Umbilical cord (tissue), 1 donor: ENCODE measurements at regions not wholly inside any gene's neighbourhood (a gene's known extent, or its start where the extent isn't known, plus 50 kb on each side); places are given as distances from the start of the nearest gene placed in this dataset.
"Not testable (repeated sequence)": the region's sequence is repeated elsewhere in the genome, so short reads cannot be mapped to it uniquely, and the experiment has no call there.

Experiments used
- DNase-seq: peaks from one replicate; pipeline ENCODE4 v3.0.0-alpha.2; 2015; ENCODE audit warnings: low spot score

- not testable (repeated sequence) for DNase-seq
Observed at GRCh38 chr10:47711428-47711827, 52.0 kb downstream of the SYT15B start.

- not testable (repeated sequence) for DNase-seq
Observed at GRCh38 chr10:47710443-47710842, 52.9 kb downstream of the SYT15B start.

- DNase-seq: peak; percentile 1
Observed at GRCh38 chr10:47705698-47706414, 57.5 kb downstream of the SYT15B start.

- not testable (repeated sequence) for DNase-seq
Observed at GRCh38 chr10:47701285-47701684, 62.1 kb downstream of the SYT15B start.

GRCh38 chr10:47699854-47700253, 63.5 kb downstream of the SYT15B start:
- not testable (repeated sequence) for DNase-seq

GRCh38 chr10:47696170-47696569, 67.2 kb downstream of the SYT15B start:
- DNase-seq: not testable (repeated sequence)

- not testable (repeated sequence) for DNase-seq
Observed at GRCh38 chr10:47695149-47695548, 68.2 kb downstream of the SYT15B start.

GRCh38 chr10:47690304-47690703, 73.1 kb downstream of the SYT15B start:
- DNase-seq: not testable (repeated sequence)

- not testable (repeated sequence) for DNase-seq
Observed at GRCh38 chr10:47683826-47684475, 79.4 kb downstream of the SYT15B start.

- DNase-seq: not testable (repeated sequence)
Observed at GRCh38 chr10:47681638-47681990, 81.8 kb downstream of the SYT15B start.

GRCh38 chr10:47680848-47681637, 82.3 kb downstream of the SYT15B start:
- DNase-seq: not testable (repeated sequence)

GRCh38 chr10:47676102-47676501, 87.3 kb downstream of the SYT15B start:
- DNase-seq: not testable (repeated sequence)

GRCh38 chr10:47675577-47675976, 87.8 kb downstream of the SYT15B start:
- not testable (repeated sequence) for DNase-seq

GRCh38 chr10:47673128-47673527, 90.3 kb downstream of the SYT15B start:
- DNase-seq: not testable (repeated sequence)

GRCh38 chr10:47670857-47671256, 92.5 kb downstream of the SYT15B start:
- DNase-seq: not testable (repeated sequence)

- DNase-seq: not testable (repeated sequence)
Observed at GRCh38 chr10:47661955-47662577, 101.3 kb downstream of the SYT15B start.

GRCh38 chr10:47656732-47657131, 106.7 kb downstream of the SYT15B start:
- not testable (repeated sequence) for DNase-seq

- DNase-seq: not testable (repeated sequence)
Observed at GRCh38 chr10:47654161-47654560, 109.2 kb downstream of the SYT15B start.

- not testable (repeated sequence) for DNase-seq
Observed at GRCh38 chr10:47648594-47648993, 114.8 kb downstream of the SYT15B start.

- not testable (repeated sequence) for DNase-seq
Observed at GRCh38 chr10:47647523-47648101, 115.8 kb downstream of the SYT15B start.

- DNase-seq: not testable (repeated sequence)
Observed at GRCh38 chr10:47646686-47647273, 116.6 kb downstream of the SYT15B start.
